22Rv1 (cell line): ENCODE measurements at regions not wholly inside any gene's neighbourhood (a gene's known extent, or its start where the extent isn't known, plus 50 kb on each side); places are given as distances from the start of the nearest gene placed in this dataset.

Experiments used
- ZFX ChIP-seq: fragments of 450-650 bp; IDR thresholded peaks from 2 replicates; pipeline ENCODE4 v1.6.1; 2017; ENCODE audit warnings: antibody characterized with exemption, borderline replicate concordance
- TF ChIP-seq, protein P1 (sequence below): fragments of 450-650 bp; IDR thresholded peaks from 2 replicates; pipeline ENCODE4 v1.5.1; 2017; ENCODE audit warnings: mild to moderate bottlenecking

DNA sequence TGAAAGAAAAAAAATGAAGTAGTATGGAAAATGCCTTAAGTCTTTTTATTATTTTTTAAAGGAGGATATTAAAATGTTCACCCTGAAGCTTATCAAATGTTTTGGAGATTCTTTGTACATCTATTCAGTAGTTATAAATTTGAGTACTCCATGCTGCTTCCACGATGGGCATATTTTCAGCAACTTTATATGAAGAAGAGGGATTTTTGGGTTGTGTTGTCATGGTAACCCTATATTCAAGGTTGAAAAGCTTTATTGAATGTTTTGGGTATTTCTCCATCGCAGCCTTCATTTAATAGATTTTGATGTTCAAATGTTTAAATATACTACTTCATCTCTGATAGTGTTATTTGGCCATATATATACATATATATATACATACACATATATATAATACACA, 557.5 kb downstream of the CAAP1 start:
- TF ChIP-seq, protein P1, sequence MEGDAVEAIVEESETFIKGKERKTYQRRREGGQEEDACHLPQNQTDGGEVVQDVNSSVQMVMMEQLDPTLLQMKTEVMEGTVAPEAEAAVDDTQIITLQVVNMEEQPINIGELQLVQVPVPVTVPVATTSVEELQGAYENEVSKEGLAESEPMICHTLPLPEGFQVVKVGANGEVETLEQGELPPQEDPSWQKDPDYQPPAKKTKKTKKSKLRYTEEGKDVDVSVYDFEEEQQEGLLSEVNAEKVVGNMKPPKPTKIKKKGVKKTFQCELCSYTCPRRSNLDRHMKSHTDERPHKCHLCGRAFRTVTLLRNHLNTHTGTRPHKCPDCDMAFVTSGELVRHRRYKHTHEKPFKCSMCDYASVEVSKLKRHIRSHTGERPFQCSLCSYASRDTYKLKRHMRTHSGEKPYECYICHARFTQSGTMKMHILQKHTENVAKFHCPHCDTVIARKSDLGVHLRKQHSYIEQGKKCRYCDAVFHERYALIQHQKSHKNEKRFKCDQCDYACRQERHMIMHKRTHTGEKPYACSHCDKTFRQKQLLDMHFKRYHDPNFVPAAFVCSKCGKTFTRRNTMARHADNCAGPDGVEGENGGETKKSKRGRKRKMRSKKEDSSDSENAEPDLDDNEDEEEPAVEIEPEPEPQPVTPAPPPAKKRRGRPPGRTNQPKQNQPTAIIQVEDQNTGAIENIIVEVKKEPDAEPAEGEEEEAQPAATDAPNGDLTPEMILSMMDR, result no peak
- no peak for TF ChIP-seq ZFX
